ENCODE measurements at regions not wholly inside any gene's neighbourhood (a gene's known extent, or its start where the extent isn't known, plus 50 kb on each side); places are given as distances from the start of the nearest gene placed in this dataset.

- Mint-ChIP-seq H3K36me3 (ENCODE audit: low read depth, unreplicated experiment) (no peaks in the 10 kb centered on the region), H3K27me3 (ENCODE audit: low read depth, unreplicated experiment) (peaks cover 9% of the 10 kb centered on the region), H3K27ac (ENCODE audit: unreplicated experiment) (no peak overlapping the region), H3K4me3 (ENCODE audit: unreplicated experiment) (no peak overlapping the region), H3K9me3 (ENCODE audit: unreplicated experiment) (peaks cover 12% of the 10 kb centered on the region), H3K4me1 (ENCODE audit: low read depth, unreplicated experiment) (no peaks in the 10 kb centered on the region)
- H3K36me3 ChIP-seq (ENCODE audit: insufficient read depth, low read length): no peaks in the 10 kb centered on the region
- H4K20me1 ChIP-seq (ENCODE audit: insufficient read depth, low read length): no peaks in the 10 kb centered on the region
- H3K9ac ChIP-seq (ENCODE audit: low read length): no peak overlapping the region
- H3K4me3 ChIP-seq (ENCODE audit: insufficient read depth, low read depth, low read length): no peak overlapping the region
- TF ChIP-seq CTCF (IDR thresholded peaks at IDR 0.05; ENCODE audit: insufficient read depth, low read depth, low read length): no peak
- TF ChIP-seq EZH2 (IDR thresholded peaks at IDR 0.05; ENCODE audit: insufficient read depth, low read length): no peak
- H3K79me2 ChIP-seq (ENCODE audit: insufficient read depth, low read length): no peaks in the 10 kb centered on the region
- peaks cover 7% of the 10 kb centered on the region for H3K27me3 ChIP-seq (ENCODE audit: insufficient read depth, low read length)
- H3K4me2 ChIP-seq (ENCODE audit: low read length): no peak overlapping the region
- DNase-seq (ENCODE audit: low read depth) (no peak), FAIRE-seq (no peak)
- no peaks in the 10 kb centered on the region for H3K4me1 ChIP-seq (ENCODE audit: insufficient read depth, low read length)
- H3K27ac ChIP-seq (ENCODE audit: low read depth, low read length): no peak overlapping the region
- H2AFZ ChIP-seq (ENCODE audit: low read depth, low read length): no peak overlapping the region
- H3K9me3 ChIP-seq (ENCODE audit: insufficient read depth, low read depth, low read length): peaks cover 12% of the 10 kb centered on the region
Measured at GRCh38 chr4:1467581-1468458, 61.6 kb upstream of the NKX1-1 start.

DNA sequence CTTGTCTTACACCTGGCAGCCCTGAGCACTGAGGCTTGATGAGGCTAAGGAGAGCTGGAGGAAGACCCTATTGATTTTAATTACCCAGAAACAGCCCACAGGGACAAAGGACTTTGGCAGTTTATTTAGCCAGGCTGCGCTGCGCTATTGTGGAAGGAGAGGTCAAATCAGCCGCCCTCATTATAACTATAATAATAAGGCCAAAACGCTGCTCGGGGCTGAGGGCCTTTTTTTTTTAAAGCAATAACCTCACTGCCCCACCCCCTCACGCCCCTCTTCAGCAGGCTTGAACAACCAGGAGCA lies 60.6 kb upstream of the NKX1-1 start:
- FAIRE-seq (no peak), DNase-seq (ENCODE audit: low read depth) (no peak)
- no peak overlapping the region for H2AFZ ChIP-seq (ENCODE audit: low read depth, low read length)
- H3K4me3 ChIP-seq (ENCODE audit: insufficient read depth, low read depth, low read length): no peak overlapping the region
- no peak overlapping the region for H3K27ac Mint-ChIP-seq (ENCODE audit: unreplicated experiment)
- peaks cover 9% of the 10 kb centered on the region for H3K27me3 Mint-ChIP-seq (ENCODE audit: low read depth, unreplicated experiment)
- no peaks in the 10 kb centered on the region for H3K36me3 ChIP-seq (ENCODE audit: insufficient read depth, low read length)
- H3K9me3 ChIP-seq (ENCODE audit: insufficient read depth, low read depth, low read length): peaks cover 12% of the 10 kb centered on the region
- no peaks in the 10 kb centered on the region for H3K79me2 ChIP-seq (ENCODE audit: insufficient read depth, low read length)
- H3K4me1 ChIP-seq (ENCODE audit: insufficient read depth, low read length): no peaks in the 10 kb centered on the region
- no peaks in the 10 kb centered on the region for H3K4me1 Mint-ChIP-seq (ENCODE audit: low read depth, unreplicated experiment)
- H3K27me3 ChIP-seq (ENCODE audit: insufficient read depth, low read length): peaks cover 12% of the 10 kb centered on the region
- TF ChIP-seq EZH2 (IDR thresholded peaks at IDR 0.05; ENCODE audit: insufficient read depth, low read length) (no peak), CTCF (IDR thresholded peaks at IDR 0.05; ENCODE audit: insufficient read depth, low read depth, low read length) (no peak)
- no peak overlapping the region for H3K9ac ChIP-seq (ENCODE audit: low read length)
- no peaks in the 10 kb centered on the region for H4K20me1 ChIP-seq (ENCODE audit: insufficient read depth, low read length)
- H3K27ac ChIP-seq (ENCODE audit: low read depth, low read length): no peak overlapping the region
- no peak overlapping the region for H3K4me3 Mint-ChIP-seq (ENCODE audit: unreplicated experiment)
- no peak overlapping the region for H3K4me2 ChIP-seq (ENCODE audit: low read length)
- no peaks in the 10 kb centered on the region for H3K36me3 Mint-ChIP-seq (ENCODE audit: low read depth, unreplicated experiment)
- H3K9me3 Mint-ChIP-seq (ENCODE audit: unreplicated experiment): peaks cover 12% of the 10 kb centered on the region

Data from astrocyte (in vitro differentiated cells and primary cell).